SK-N-SH (cell line): ENCODE measurements at regions not wholly inside any gene's neighbourhood (a gene's known extent, or its start where the extent isn't known, plus 50 kb on each side); places are given as distances from the start of the nearest gene placed in this dataset.

Experiments used
- CTCF ChIP-seq: fragments of 200-600 bp; sonication (generic); IDR thresholded peaks from 2 replicates; pipeline ENCODE4 v1.6.1; 2017; ENCODE audit warnings: antibody characterized with exemption, mild to moderate bottlenecking, moderate library complexity
- EP300 ChIP-seq, 2 experiments: IDR thresholded peaks; 2 replicates each; pipeline versions ENCODE4 v1.4.0 to v1.6.1; 2012; ENCODE audit warnings: borderline replicate concordance in 1 of 2, low read depth in 1 of 2, low read length in 1 of 2
- IRF3 ChIP-seq: fragments of 150-350 bp; IDR thresholded peaks from 2 replicates; pipeline ENCODE4 v1.6.1; 2016; ENCODE audit warnings: mild to moderate bottlenecking, low read depth, low read length
- MAX ChIP-seq: IDR thresholded peaks from 2 replicates; pipeline ENCODE4 v1.4.0; 2012; ENCODE audit warnings: low read depth
- MXI1 ChIP-seq: IDR thresholded peaks from 2 replicates; pipeline ENCODE4 v1.6.1; 2012; ENCODE audit warnings: mild to moderate bottlenecking, low read depth, low read length, improper control_type of control experiment
- NFIC ChIP-seq: IDR thresholded peaks from 2 replicates; pipeline ENCODE4 v1.4.0; 2012; ENCODE audit warnings: borderline replicate concordance
- POLR2AphosphoS5 ChIP-seq: IDR thresholded peaks from 2 replicates; pipeline ENCODE4 v1.6.1; 2012; ENCODE audit warnings: low read depth, low read length
- RAD21 ChIP-seq: IDR thresholded peaks from 2 replicates; pipeline ENCODE4 v1.6.1; 2012; ENCODE audit warnings: mild to moderate bottlenecking, low read length
- REST ChIP-seq: IDR thresholded peaks from 2 replicates; pipeline ENCODE4 v1.6.1; 2012; ENCODE audit warnings: mild to moderate bottlenecking, low read depth, low read length, moderate library complexity
- SIN3A ChIP-seq: IDR thresholded peaks from 2 replicates; pipeline ENCODE4 v1.6.1; 2012; ENCODE audit warnings: low read depth, mild to moderate bottlenecking, low read length, moderate library complexity, borderline replicate concordance
- SMC3 ChIP-seq: IDR thresholded peaks from 2 replicates; pipeline ENCODE4 v1.6.1; 2012; ENCODE audit warnings: low read depth, low read length, improper control_type of control experiment
- USF1 ChIP-seq: IDR thresholded peaks from 2 replicates; pipeline ENCODE4 v1.4.0; 2012; ENCODE audit warnings: low read depth, borderline replicate concordance
- USF2 ChIP-seq: fragments of 150-350 bp; IDR thresholded peaks from 2 replicates; pipeline ENCODE4 v1.6.1; 2017; ENCODE audit warnings: antibody characterized with exemption, low read length, low read depth, borderline replicate concordance
- YY1 ChIP-seq: IDR thresholded peaks from 2 replicates; pipeline ENCODE4 v1.4.0; 2012; ENCODE audit warnings: low read depth, mild to moderate bottlenecking

GRCh38 chr1:229086091-229086490 lies 184.8 kb upstream of the RAB4A start:
- TF ChIP-seq CTCF (no peak), YY1 (no peak), MAX (no peak), POLR2AphosphoS5 (no peak), NFIC (no peak), USF1 (no peak), RAD21 (no peak), REST (no peak), MXI1 (no peak), IRF3 (no peak), SMC3 (no peak), EP300 (IDR thresholded peaks at IDR 0.05; ENCODE audit: borderline replicate concordance in 1 of 2, low read depth in 1 of 2, low read length in 1 of 2) (no peak), SIN3A (no peak), USF2 (no peak)
